GM21423 (cell line): ENCODE measurements at regions not wholly inside any gene's neighbourhood (a gene's known extent, or its start where the extent isn't known, plus 50 kb on each side); places are given as distances from the start of the nearest gene placed in this dataset.

Experiments
- ATAC-seq: cut with Tn5 transposase; IDR thresholded peaks from one replicate; pipeline ENCODE4 v1.9.1; 2021; ENCODE audit warnings: mild to moderate bottlenecking, moderate library complexity; ENCODE audit not compliant: unreplicated experiment

DNA sequence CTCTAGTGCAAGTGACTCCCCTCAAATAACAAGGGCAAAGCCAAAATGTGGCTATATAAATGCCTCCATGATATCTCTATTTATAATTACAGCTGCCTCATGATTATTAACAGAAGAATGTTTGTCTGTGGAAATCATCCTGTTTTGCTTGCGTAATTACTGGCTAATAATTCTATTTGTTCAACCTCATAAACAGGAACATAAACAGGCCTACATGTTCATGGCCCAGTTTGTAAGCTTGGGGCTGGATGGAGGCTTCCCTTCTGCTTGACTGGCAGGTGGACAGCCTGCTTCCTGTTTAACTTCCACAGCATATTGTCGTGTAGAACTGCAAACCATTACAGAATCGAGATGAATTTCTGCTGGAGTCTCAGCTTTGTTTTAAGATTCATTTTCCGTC lies 766.0 kb upstream of the MAP3K7 start:
- no peak for ATAC-seq

- no peak for ATAC-seq
These were observed 765.4 kb upstream of the MAP3K7 start for GRCh38 chr6:91352321-91352720.

- ATAC-seq: no peak
These were observed 763.5 kb upstream of the MAP3K7 start for GRCh38 chr6:91350146-91350908.

DNA sequence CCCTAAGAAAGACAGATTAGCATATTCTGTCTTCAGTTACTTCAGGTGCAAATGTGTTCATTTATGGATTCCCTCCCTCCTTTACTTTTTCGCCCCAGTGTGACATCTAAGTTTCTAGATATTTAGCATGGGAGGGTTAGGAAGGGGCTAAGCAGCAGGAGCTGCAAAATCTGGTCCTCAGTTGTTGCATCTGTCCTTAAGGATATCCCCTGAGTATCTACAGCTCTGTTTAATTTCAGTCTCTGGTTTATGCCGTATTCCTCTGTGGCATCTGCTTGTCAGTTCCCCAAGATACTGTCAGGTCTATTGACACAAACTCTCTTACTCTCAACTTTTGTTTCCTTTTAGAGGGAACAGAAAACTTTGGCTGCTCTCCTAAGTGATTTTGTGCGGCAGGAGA lies 754.6 kb upstream of the MAP3K7 start:
- no peak for ATAC-seq

- no peak for ATAC-seq
These were observed 754.1 kb upstream of the MAP3K7 start for GRCh38 chr6:91340896-91341395.

- ATAC-seq: no peak
These were observed 751.1 kb upstream of the MAP3K7 start for GRCh38 chr6:91337967-91338366.

DNA sequence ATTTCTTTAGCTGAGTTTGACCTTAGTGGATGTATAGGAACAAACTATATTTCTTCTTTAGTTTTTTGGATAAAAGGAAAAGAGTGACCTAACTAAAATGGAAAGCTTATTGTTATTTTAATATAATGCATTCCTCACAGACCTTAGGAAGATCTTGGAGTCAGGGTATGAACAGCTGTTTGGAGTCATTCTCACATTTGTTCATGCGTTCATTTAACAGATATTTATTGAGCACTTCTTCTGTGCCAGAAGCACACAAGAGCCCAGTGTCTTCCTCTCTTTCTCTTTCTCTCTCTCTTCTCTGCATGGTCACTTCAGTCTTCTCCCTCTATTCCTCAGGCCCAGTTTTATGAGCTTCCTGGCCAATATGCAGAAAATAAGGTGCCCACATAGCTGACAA lies 744.0 kb upstream of the MAP3K7 start:
- ATAC-seq: no peak

DNA sequence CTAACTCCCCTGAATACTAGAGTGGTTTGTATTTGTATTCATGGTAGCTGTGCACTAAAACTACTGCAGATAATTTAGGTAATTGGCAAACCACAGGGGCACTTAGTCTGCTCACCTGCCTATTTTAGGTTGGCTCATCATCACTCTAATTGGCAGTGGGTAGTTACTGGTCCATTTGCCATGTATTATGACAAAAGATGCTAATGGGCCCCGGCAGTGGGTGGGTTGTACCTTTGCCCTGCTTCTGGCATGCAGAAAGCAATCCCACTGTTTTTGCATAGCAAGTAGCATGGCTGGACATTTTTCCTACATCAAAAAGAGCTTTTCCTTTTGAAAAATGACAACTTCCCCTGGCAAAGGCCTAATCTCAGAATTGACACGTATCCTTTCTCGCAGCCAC lies 741.4 kb upstream of the MAP3K7 start:
- no peak for ATAC-seq

DNA sequence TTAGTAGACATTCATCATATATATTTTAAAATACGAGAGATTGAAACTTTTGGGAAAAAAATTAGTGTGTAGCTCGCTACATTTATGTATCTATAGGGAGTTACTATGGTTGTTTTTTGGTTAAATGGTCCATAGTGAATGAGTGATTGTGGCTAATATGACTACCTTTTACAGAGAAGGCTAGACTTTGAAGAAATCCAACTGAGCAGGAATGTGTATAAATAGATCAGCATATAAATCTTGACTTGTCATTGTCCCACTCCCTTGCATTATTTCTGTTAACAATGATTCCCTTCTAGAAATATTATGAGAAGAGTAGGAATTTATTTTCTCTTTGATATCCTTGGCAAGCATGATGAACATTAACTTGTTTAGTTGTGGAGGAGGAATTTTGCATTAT lies 737.8 kb upstream of the MAP3K7 start:
- no peak for ATAC-seq

DNA sequence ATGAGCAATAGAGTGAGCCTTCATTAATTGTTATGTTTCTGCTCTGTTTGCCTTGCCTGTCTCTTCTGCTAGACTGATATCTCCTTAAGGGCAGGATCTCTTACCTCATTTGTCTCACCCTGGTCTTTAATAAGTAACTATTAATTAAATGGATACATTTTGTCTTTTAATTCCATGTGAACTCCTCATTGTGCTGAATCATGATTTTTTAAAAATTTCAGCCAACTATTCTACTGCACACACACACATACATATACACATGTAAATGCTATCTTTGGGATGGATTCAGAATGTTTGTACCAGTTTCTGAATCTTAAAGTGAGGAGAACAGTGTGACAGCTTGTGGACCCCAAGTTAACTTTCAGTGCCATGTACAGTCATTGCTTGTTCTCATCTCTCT lies 731.1 kb upstream of the MAP3K7 start:
- ATAC-seq: no peak

- no peak for ATAC-seq
These were observed 730.5 kb upstream of the MAP3K7 start for GRCh38 chr6:91317247-91317835.

- no peak for ATAC-seq
These were observed 723.3 kb upstream of the MAP3K7 start for GRCh38 chr6:91310178-91310577.

GRCh38 chr6:91305755-91306154 lies 718.9 kb upstream of the MAP3K7 start:
- no peak for ATAC-seq

- ATAC-seq: no peak
These were observed 717.6 kb upstream of the MAP3K7 start for GRCh38 chr6:91304521-91304920.

DNA sequence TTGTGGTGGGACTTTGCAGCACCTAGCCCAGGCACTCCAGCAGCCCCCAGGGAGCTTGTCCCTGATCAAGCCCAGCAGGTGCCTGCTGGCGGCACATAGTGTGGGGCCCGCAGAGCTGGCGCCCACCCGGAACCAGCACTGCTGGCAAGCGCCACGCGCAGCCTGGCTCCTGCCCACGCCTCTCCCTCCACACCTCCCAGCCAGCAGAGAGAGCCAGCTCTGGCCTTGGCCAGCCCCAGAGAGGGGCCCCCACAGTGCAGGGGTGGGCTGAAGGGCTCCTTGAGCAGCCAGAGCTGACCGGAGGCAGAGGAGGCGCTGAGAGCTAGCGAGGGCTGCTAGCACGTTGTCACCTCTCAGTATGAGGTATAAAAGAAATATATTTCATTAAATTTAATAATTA lies 716.5 kb upstream of the MAP3K7 start:
- no peak for ATAC-seq

GRCh38 chr6:91299544-91300491 lies 712.9 kb upstream of the MAP3K7 start:
- no peak for ATAC-seq

DNA sequence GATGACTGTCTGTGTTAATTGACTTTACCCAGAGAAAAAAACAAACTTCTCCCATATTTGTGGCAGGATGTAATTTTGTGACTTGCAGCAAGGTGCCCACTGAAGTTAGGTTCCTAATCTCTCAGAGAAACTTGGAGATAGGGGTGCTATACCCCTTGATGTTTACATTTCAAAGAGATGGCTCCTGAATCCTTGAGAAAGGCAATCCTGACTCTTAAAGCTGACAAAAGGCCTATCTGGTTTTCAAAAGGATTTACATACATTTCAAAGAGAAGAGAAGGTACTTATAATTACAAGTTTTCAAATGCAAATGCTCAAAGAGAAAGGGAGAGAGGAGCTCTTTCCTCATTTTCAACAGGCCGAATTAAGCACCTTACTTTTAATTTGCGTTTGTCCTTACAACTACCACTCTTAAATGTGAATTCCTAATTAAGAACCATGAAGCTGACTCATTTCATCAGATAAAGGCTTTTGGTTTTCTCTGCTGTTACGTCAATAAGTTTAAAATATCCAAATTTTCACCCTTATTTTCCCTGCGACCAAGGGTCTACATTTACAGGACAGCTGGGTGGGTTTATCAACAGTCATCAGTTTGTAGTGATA lies 711.8 kb upstream of the MAP3K7 start:
- no peak for ATAC-seq

GRCh38 chr6:91293395-91293794 lies 706.5 kb upstream of the MAP3K7 start:
- no peak for ATAC-seq

DNA sequence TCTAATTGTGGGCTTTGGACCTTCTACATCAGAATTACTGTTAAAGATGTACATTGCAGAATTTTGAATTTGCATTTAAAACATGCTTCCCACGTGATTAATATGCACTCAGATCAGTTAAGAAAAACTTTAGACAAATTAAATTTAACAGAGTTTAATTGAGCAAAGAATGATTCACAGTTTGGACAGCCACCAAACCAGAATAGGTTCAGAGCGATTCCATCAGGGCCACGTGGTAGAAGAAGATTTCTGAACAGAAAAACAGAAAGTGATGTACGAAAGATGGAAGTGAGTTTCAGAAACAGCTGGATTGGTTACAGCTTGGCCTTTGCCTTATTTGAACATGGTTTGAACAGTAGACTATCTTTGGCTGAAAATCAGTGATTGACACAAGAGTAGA lies 704.2 kb upstream of the MAP3K7 start:
- ATAC-seq: no peak

DNA sequence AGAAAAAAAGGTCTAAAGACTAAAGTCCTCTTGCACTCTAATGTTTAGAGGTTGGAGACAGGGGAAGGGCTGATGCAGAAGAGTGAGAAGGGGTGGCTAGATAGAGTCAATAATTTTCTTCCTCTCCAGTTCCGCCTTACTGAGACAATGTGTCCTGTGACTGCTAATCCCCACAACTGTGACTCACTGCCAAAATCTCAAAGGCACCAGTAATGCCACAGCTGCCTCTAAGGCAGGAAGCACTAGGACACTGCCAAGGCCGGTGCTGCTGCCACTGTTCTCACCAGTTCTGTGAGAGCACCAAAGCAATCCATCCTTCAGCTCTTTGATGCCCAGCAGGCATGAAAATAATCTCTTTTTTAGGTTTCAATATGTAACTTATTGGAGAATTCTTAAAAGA lies 701.9 kb upstream of the MAP3K7 start:
- no peak for ATAC-seq

DNA sequence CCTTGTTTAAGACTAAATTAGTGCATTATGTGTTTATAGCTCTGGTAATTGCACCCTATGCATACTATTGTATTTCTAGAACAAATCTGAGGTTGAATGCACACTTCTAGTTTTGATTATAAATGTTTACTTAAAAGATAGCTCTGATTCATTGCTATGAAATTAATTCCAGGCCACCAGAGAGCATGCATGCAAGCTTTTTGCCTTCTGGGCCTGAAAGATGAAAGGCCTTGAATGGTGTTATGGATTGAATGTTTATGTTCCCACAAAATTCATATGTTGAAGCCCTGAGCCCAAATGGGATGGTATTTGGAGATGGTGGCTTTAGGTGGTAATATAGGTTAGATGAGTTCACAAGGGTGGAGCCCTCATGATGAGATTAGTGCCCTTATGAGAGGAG lies 695.0 kb upstream of the MAP3K7 start:
- ATAC-seq: no peak
